Frontal cortex (tissue), 3 donors: ENCODE measurements at regions not wholly inside any gene's neighbourhood (a gene's known extent, or its start where the extent isn't known, plus 50 kb on each side); places are given as distances from the start of the nearest gene placed in this dataset.

ENCODE experiments used
- DNase-seq, 2 donors: peaks; one replicate each; pipeline ENCODE4 v3.0.0; 2012; ENCODE audit warnings: low spot score in 2 of 2
- FAIRE-seq: peaks from 2 replicates; lab custom pipeline; 2012; peaks lifted over from hg19 to GRCh38; lab: Jason Lieb, UNC
- donor health status: control.
- donor health status: control.
- donor health status: control.

DNA sequence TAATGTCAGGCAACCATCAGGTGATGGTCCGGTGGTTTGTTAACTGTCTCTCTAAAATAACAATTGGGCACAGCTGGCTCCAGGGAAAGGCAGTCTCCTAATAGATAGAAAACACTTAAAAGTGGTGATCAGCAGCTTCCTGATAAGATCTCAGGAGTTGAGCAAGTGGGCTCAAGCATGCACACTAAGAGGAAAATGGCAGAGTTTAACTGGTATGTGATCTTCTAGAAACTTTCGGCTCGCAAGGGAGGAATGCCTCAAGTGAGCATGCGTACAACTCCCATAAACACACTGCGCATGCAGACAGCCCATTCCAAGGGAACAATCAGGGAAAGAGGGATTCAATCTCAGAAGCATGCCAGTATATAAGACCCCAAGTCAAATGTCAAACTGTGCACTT is 52.2 kb upstream of the VTCN1 start:
- no peak for FAIRE-seq
- no peak for DNase-seq

DNA sequence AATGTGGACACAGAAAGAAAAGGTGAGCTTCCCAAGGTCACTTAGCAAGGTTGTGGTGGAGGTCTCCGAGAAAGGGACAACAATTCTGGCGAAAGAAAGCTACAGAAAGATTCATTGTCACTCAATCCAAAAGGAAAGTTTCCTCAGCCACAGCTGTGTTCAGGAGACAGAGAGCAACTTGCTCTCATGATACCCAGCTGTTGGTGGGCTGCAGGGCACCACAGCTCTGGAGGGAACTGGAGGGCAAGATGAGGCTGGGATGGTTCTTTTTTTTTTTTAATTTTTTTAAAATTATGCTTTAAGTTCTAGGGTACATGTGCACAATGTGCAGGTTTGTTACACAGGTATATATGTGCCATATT is 50.7 kb upstream of the VTCN1 start:
- no peak for FAIRE-seq
- DNase-seq, result no peak

DNA sequence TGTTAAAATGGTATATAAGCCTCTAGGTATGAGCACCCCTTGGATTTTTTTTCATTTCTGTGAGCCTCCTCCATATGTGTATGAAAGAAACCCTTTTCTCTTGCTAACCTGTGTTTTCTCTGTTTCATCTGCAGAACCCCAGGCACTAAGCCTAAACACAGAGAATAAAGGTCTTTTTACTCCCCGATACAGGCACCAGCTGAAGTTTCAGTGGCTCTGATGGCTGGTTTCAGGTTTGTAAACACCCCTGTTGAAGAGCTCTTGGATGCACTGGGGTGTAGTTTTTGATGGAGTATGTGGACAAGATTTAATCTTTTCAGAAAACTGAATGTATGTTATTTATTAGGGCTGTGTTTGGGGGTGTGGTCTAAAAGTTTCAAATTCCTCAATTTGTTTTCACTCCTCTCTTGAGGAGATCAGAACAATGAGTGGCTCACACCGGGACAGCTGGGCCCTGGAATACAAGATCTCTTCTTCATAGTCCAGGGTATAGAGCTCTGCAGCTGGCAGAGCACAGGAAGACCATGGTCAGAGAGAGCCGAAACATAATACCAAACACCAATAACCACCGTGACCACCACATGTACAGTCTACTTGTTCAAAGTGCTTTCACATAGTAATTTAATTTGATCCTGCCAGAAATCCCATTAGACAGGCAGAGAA is 50.2 kb upstream of the VTCN1 start:
- no peak for FAIRE-seq

More for the DNA sequence above, 50.2 kb upstream of the VTCN1 start:
- DNase-seq, result no peak
